GM23248 (cell line): ENCODE measurements at regions not wholly inside any gene's neighbourhood (a gene's known extent, or its start where the extent isn't known, plus 50 kb on each side); places are given as distances from the start of the nearest gene placed in this dataset.

Experiments used
- DNase-seq: peaks from one replicate; pipeline ENCODE4 v3.0.0-alpha.2; 2015
- H2AFZ ChIP-seq: fragments of 200-600 bp; sonication (generic); 2 replicates; pipeline ENCODE4 v1.6.1; 2016; ENCODE audit warnings: antibody characterized with exemption
- H3F3A ChIP-seq: fragments of 200-600 bp; sonication (generic); 2 replicates; pipeline ENCODE4 v1.6.1; 2016; ENCODE audit warnings: mild to moderate bottlenecking, antibody characterized with exemption, mixed run types; ENCODE audit not compliant: insufficient read depth
- H3K27ac ChIP-seq: fragments of 200-600 bp; sonication (generic); 2 replicates; pipeline ENCODE4 v1.5.1; 2016; ENCODE audit warnings: mild to moderate bottlenecking
- H3K27me3 ChIP-seq: fragments of 200-600 bp; sonication (generic); replicated peaks from 2 replicates; pipeline ENCODE4 v1.6.1; 2016; ENCODE audit warnings: mild to moderate bottlenecking; ENCODE audit not compliant: insufficient read depth
- H3K36me3 ChIP-seq: fragments of 200-600 bp; sonication (generic); 2 replicates; pipeline ENCODE4 v1.6.1; 2016; ENCODE audit warnings: low read depth, mild to moderate bottlenecking
- H3K4me1 ChIP-seq: fragments of 200-600 bp; sonication (generic); 2 replicates; pipeline ENCODE4 v1.6.1; 2016; ENCODE audit warnings: mild to moderate bottlenecking; ENCODE audit not compliant: insufficient read depth
- H3K4me2 ChIP-seq: fragments of 200-600 bp; sonication (generic); one replicate; pipeline ENCODE4 v1.6.1; 2016; ENCODE audit warnings: mild to moderate bottlenecking; ENCODE audit not compliant: unreplicated experiment
- H3K4me3 ChIP-seq: fragments of 200-600 bp; sonication (generic); 2 replicates; pipeline ENCODE4 v1.5.1; 2016; ENCODE audit warnings: mild to moderate bottlenecking
- H3K79me2 ChIP-seq: fragments of 200-600 bp; sonication (generic); 2 replicates; pipeline ENCODE4 v1.6.1; 2016; ENCODE audit warnings: mild to moderate bottlenecking; ENCODE audit not compliant: insufficient read depth
- H3K9ac ChIP-seq: fragments of 200-600 bp; sonication (generic); 2 replicates; pipeline ENCODE4 v1.6.1; 2016; ENCODE audit warnings: mild to moderate bottlenecking
- H3K9me2 ChIP-seq: fragments of 200-600 bp; sonication (generic); 2 replicates; pipeline ENCODE4 v1.6.1; 2016; ENCODE audit warnings: mixed run types, mild to moderate bottlenecking, moderate library complexity; ENCODE audit not compliant: insufficient read depth
- H3K9me3 ChIP-seq: fragments of 200-600 bp; sonication (generic); one replicate; pipeline ENCODE4 v1.6.1; 2017; ENCODE audit warnings: low read depth
- H4K20me1 ChIP-seq: fragments of 200-600 bp; sonication (generic); 2 replicates; pipeline ENCODE4 v1.6.0; 2016; ENCODE audit not compliant: insufficient read depth
- EZH2 ChIP-seq: fragments of 200-600 bp; sonication (generic); IDR thresholded peaks from 2 replicates; pipeline ENCODE4 v1.6.1; 2018; ENCODE audit warnings: antibody characterized with exemption, mild to moderate bottlenecking; ENCODE audit not compliant: insufficient read depth, poor library complexity, severe bottlenecking
- EZH2phosphoT487 ChIP-seq: fragments of 200-600 bp; sonication (generic); IDR thresholded peaks from 2 replicates; pipeline ENCODE4 v1.6.1; 2018; ENCODE audit warnings: antibody characterized with exemption, moderate library complexity, mild to moderate bottlenecking, low read depth; ENCODE audit not compliant: insufficient read depth
- WGBS, 2 experiments: methylation state at CpG; one replicate each; pipeline ENCODE4 v1.1.6; 2015 to 2017; ENCODE audit warnings: low lambda C conversion rate in 2 of 2, low coverage in 1 of 2; ENCODE audit errors: missing lambda C conversion rate in 2 of 2; 5-methylcytosine and 5-hydroxymethylcytosine counted together
- in situ Hi-C: fragments of 300-500 bp; cut with MboI; formaldehyde crosslinking; loops from 2 replicates; pipeline ENCODE4 v1.15.0; 2020

DNA sequence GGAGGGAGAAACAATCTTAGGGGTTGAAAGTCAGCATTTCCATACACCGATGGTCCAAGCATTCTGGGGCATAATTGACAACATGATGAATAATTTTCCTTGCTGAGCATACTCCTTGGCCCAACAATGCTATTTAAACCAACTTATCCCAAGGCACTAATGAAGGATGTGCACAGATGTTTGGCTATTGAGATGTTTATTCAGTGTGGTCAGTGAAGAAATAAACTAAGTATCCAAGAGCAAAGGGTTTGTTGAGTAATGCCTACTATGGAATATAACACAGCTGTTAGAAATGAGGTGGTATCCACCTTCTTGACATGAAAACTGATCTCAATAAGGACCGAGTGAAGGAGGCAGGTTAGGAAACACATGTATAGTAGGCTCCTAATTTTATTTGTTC is 53.9 kb upstream of the RAB6D start:
- in situ Hi-C loops: loop anchor here (25.0 kb wide), 2 partner anchors 244 to 719 kb away; no protein-coding TSS in a partner anchor

DNA sequence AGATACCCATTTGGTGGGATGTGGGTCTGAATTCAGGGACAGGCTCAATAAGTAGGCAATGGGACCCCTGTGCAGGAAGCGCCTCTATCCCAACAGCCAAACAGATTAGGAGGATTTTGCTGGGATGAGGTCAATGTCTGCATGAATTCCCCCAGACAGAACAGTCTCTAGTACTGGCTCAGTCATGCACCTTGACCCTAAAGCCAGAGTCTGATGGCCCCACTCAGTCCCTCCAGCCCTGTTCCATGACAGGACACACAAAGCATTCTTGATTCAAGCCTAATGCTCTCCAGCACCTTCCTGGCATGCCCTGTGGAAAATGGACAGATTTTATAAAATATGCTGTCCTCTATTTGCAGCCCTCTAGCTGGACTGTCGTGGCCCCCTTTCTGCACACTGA is 49.8 kb upstream of the RAB6D start:
- DNase-seq: no peak
- Histone ChIP-seq H3K9ac (no peak overlapping the region), H3K27ac (no peak overlapping the region), H3K4me2 (no peak overlapping the region), H3K36me3 (no peaks in the 10 kb centered on the region), H3K79me2 (no peaks in the 10 kb centered on the region), H3K27me3 (peaks cover 29% of the 10 kb centered on the region), H4K20me1 (no peaks in the 10 kb centered on the region), H3K9me3 (no peaks in the 10 kb centered on the region), H3K4me1 (no peaks in the 10 kb centered on the region), H3K4me3 (no peak overlapping the region), H3K9me2 (no peaks in the 10 kb centered on the region), H2AFZ (no peak overlapping the region), H3F3A (no peaks in the 10 kb centered on the region)
- TF ChIP-seq EZH2 (no peak), EZH2phosphoT487 (no peak)
- 0 to 14% methylated on average over 2 of the region's 2 CpGs for WGBS, 2 experiments
- in situ Hi-C loops: loop anchor here (25.0 kb wide), 2 partner anchors 249 to 724 kb away; no protein-coding TSS in a partner anchor

More for the DNA sequence above, 53.9 kb upstream of the RAB6D start:
- no peaks in the 10 kb centered on the region for H3K4me1 ChIP-seq
- no peak overlapping the region for H3K27ac ChIP-seq
- no peaks in the 10 kb centered on the region for H3K36me3 ChIP-seq
- H3K4me2 ChIP-seq: no peak overlapping the region
- H3K9ac ChIP-seq: no peak overlapping the region
- peaks cover 42% of the 10 kb centered on the region for H3K27me3 ChIP-seq
- no peaks in the 10 kb centered on the region for H4K20me1 ChIP-seq
- no peaks in the 10 kb centered on the region for H3F3A ChIP-seq
- H3K9me2 ChIP-seq: no peaks in the 10 kb centered on the region
- no peak overlapping the region for H3K4me3 ChIP-seq
- H2AFZ ChIP-seq: no peak overlapping the region
- 50 to 64% methylated on average over 2 of the region's 2 CpGs for WGBS, 2 experiments
- no peaks in the 10 kb centered on the region for H3K9me3 ChIP-seq
- TF ChIP-seq EZH2 (no peak), EZH2phosphoT487 (no peak)
- H3K79me2 ChIP-seq: no peaks in the 10 kb centered on the region
- DNase-seq: no peak
